ENCODE measurements at regions not wholly inside any gene's neighbourhood (a gene's known extent, or its start where the extent isn't known, plus 50 kb on each side); places are given as distances from the start of the nearest gene placed in this dataset.

- peak; percentile 49 to 55 for DNase-seq (ENCODE audit: low read depth in 2 of 2)
These were observed 96.3 kb upstream of the MEF2C start for GRCh38 chr5:88979244-88979643.

- DNase-seq (ENCODE audit: low read depth in 2 of 2): no peak
These were observed 93.9 kb upstream of the MEF2C start for GRCh38 chr5:88976914-88977313.

- DNase-seq (ENCODE audit: low read depth in 2 of 2): no peak
These were observed 84.9 kb upstream of the MEF2C start for GRCh38 chr5:88967633-88968585.

- no peak for DNase-seq (ENCODE audit: low read depth in 2 of 2)
These were observed 81.8 kb upstream of the MEF2C start for GRCh38 chr5:88964831-88965230.

GRCh38 chr5:88957013-88957412 lies 74.0 kb upstream of the MEF2C start:
- no peak for DNase-seq (ENCODE audit: low read depth in 2 of 2)

- no peak for DNase-seq (ENCODE audit: low read depth in 2 of 2)
These were observed 73.4 kb upstream of the MEF2C start for GRCh38 chr5:88956416-88956815.

- no peak for DNase-seq (ENCODE audit: low read depth in 2 of 2)
These were observed 72.4 kb upstream of the MEF2C start for GRCh38 chr5:88955403-88955802.

- no peak for DNase-seq (ENCODE audit: low read depth in 2 of 2)
These were observed 71.5 kb upstream of the MEF2C start for GRCh38 chr5:88954511-88954910.

- DNase-seq (ENCODE audit: low read depth in 2 of 2): no peak
These were observed 70.1 kb upstream of the MEF2C start for GRCh38 chr5:88952996-88953643.

GRCh38 chr5:88952344-88952743 lies 69.4 kb upstream of the MEF2C start:
- peak in 1 of 2 experiments; percentile 16 for DNase-seq (ENCODE audit: low read depth in 2 of 2)

- DNase-seq (ENCODE audit: low read depth in 2 of 2): no peak
These were observed 68.5 kb upstream of the MEF2C start for GRCh38 chr5:88951457-88951856.

GRCh38 chr5:88948746-88949600 lies 66.0 kb upstream of the MEF2C start:
- no peak for DNase-seq (ENCODE audit: low read depth in 2 of 2)

GRCh38 chr5:88944751-88945531 lies 62.0 kb upstream of the MEF2C start:
- DNase-seq (ENCODE audit: low read depth in 2 of 2): no peak

- no peak for DNase-seq (ENCODE audit: low read depth in 2 of 2)
These were observed 58.6 kb upstream of the MEF2C start for GRCh38 chr5:88941581-88941980.

- no peak for DNase-seq (ENCODE audit: low read depth in 2 of 2)
These were observed 57.7 kb upstream of the MEF2C start for GRCh38 chr5:88940713-88941112.

GRCh38 chr5:88939300-88939699 lies 56.3 kb upstream of the MEF2C start:
- no peak for DNase-seq (ENCODE audit: low read depth in 2 of 2)

GRCh38 chr5:88938488-88938887 lies 55.5 kb upstream of the MEF2C start:
- no peak for DNase-seq (ENCODE audit: low read depth in 2 of 2)

- no peak for DNase-seq (ENCODE audit: low read depth in 2 of 2)
These were observed 54.4 kb upstream of the MEF2C start for GRCh38 chr5:88937406-88937805.

GRCh38 chr5:88934439-88934838 lies 51.5 kb upstream of the MEF2C start:
- DNase-seq (ENCODE audit: low read depth in 2 of 2): peak; percentile 56 to 62
